Panc1 (cell line): ENCODE measurements at regions not wholly inside any gene's neighbourhood (a gene's known extent, or its start where the extent isn't known, plus 50 kb on each side); places are given as distances from the start of the nearest gene placed in this dataset.

Source experiments
- TF ChIP-seq, protein P1 (sequence below): fragments of 450-650 bp; IDR thresholded peaks from 2 replicates; pipeline ENCODE4 v1.5.1; 2017; ENCODE audit warnings: mild to moderate bottlenecking
- TF ChIP-seq, protein P2 (sequence below), 2 experiments: IDR thresholded peaks; 2 replicates each; pipeline ENCODE4 v1.6.1; 2011 to 2012; ENCODE audit warnings: low read depth in 2 of 2, control low read depth in 1 of 2, low read length in 1 of 2, mild to moderate bottlenecking in 1 of 2, moderate library complexity in 1 of 2; ENCODE audit not compliant: insufficient read depth in 1 of 2

DNA sequence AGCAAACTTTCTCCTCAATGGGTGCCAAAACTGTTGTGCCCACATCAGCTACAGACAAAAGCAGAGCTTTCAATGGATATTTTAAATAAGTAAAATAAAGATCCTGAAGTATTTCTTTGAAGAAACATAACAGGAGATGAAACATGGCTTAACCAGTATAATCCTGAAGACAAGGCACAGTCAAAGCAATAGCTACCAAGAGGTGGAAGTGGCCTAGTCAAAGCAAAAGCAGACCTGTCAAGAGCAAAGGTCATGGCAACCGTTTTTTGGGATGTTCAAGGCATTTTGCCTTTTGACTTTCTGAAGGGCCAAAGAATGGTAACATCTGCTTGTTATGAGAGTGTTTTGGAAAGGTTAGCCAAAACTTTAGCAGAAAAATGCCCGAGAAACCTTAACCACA, 77.9 kb downstream of the ANXA1 start:
- TF ChIP-seq, protein P1, sequence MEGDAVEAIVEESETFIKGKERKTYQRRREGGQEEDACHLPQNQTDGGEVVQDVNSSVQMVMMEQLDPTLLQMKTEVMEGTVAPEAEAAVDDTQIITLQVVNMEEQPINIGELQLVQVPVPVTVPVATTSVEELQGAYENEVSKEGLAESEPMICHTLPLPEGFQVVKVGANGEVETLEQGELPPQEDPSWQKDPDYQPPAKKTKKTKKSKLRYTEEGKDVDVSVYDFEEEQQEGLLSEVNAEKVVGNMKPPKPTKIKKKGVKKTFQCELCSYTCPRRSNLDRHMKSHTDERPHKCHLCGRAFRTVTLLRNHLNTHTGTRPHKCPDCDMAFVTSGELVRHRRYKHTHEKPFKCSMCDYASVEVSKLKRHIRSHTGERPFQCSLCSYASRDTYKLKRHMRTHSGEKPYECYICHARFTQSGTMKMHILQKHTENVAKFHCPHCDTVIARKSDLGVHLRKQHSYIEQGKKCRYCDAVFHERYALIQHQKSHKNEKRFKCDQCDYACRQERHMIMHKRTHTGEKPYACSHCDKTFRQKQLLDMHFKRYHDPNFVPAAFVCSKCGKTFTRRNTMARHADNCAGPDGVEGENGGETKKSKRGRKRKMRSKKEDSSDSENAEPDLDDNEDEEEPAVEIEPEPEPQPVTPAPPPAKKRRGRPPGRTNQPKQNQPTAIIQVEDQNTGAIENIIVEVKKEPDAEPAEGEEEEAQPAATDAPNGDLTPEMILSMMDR: no peak
- TF ChIP-seq, protein P2, sequence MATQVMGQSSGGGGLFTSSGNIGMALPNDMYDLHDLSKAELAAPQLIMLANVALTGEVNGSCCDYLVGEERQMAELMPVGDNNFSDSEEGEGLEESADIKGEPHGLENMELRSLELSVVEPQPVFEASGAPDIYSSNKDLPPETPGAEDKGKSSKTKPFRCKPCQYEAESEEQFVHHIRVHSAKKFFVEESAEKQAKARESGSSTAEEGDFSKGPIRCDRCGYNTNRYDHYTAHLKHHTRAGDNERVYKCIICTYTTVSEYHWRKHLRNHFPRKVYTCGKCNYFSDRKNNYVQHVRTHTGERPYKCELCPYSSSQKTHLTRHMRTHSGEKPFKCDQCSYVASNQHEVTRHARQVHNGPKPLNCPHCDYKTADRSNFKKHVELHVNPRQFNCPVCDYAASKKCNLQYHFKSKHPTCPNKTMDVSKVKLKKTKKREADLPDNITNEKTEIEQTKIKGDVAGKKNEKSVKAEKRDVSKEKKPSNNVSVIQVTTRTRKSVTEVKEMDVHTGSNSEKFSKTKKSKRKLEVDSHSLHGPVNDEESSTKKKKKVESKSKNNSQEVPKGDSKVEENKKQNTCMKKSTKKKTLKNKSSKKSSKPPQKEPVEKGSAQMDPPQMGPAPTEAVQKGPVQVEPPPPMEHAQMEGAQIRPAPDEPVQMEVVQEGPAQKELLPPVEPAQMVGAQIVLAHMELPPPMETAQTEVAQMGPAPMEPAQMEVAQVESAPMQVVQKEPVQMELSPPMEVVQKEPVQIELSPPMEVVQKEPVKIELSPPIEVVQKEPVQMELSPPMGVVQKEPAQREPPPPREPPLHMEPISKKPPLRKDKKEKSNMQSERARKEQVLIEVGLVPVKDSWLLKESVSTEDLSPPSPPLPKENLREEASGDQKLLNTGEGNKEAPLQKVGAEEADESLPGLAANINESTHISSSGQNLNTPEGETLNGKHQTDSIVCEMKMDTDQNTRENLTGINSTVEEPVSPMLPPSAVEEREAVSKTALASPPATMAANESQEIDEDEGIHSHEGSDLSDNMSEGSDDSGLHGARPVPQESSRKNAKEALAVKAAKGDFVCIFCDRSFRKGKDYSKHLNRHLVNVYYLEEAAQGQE (IDR thresholded peaks at IDR 0.05; ENCODE audit: insufficient read depth in 1 of 2, low read depth in 2 of 2, low read length in 1 of 2): no peak
